Large intestine (tissue), 3 donors: ENCODE measurements at regions not wholly inside any gene's neighbourhood (a gene's known extent, or its start where the extent isn't known, plus 50 kb on each side); places are given as distances from the start of the nearest gene placed in this dataset.
"Not testable (repeated sequence)": the region's sequence is repeated elsewhere in the genome, so short reads cannot be mapped to it uniquely, and the experiment has no call there.

Experiments used
- DNase-seq, 2 donors: peaks; one replicate each; pipeline versions ENCODE4 v3.0.0 to v3.0.0-alpha.2; 2013
- H3K27ac ChIP-seq: one replicate; pipeline ENCODE4 v1.5.1; 2013; ENCODE audit warnings: low read length
- H3K27me3 ChIP-seq: 2 replicates; pipeline ENCODE4 v1.6.1; 2013; ENCODE audit warnings: low read length; ENCODE audit not compliant: control insufficient read depth, insufficient read depth
- H3K36me3 ChIP-seq: 2 replicates; pipeline ENCODE4 v1.6.1; 2013; ENCODE audit warnings: low read length; ENCODE audit not compliant: control insufficient read depth, insufficient read depth
- H3K4me1 ChIP-seq: one replicate; pipeline ENCODE4 v1.6.1; 2013; ENCODE audit warnings: low read length; ENCODE audit not compliant: control insufficient read depth, insufficient read depth
- H3K4me3 ChIP-seq: one replicate; pipeline ENCODE4 v1.5.1; 2013; ENCODE audit warnings: low read length
- H3K9me3 ChIP-seq: one replicate; pipeline ENCODE4 v1.6.1; 2013; ENCODE audit warnings: mild to moderate bottlenecking, low read depth, low read length, moderate library complexity; ENCODE audit not compliant: control insufficient read depth
- WGBS: methylation state at CpG from one replicate; pipeline ENCODE4 v1.1.5; 2013; ENCODE audit warnings: low lambda C conversion rate; ENCODE audit not compliant: insufficient coverage; 5-methylcytosine and 5-hydroxymethylcytosine counted together

GRCh38 chr1:120304341-120304740, 110.5 kb upstream of the NBPF8 start:
- not testable (repeated sequence) for H3K27me3 ChIP-seq, DNase-seq, H3K27ac ChIP-seq, H3K4me3 ChIP-seq, H3K4me1 ChIP-seq, H3K36me3 ChIP-seq, H3K9me3 ChIP-seq
- no CpG with 5 or more reads among the region's 2 CpGs for WGBS

GRCh38 chr1:120299433-120300057, 115.3 kb upstream of the NBPF8 start:
- not testable (repeated sequence) for H3K4me3 ChIP-seq, DNase-seq, H3K4me1 ChIP-seq, H3K9me3 ChIP-seq, H3K27me3 ChIP-seq, H3K27ac ChIP-seq, H3K36me3 ChIP-seq
- no CpG with 5 or more reads among the region's 4 CpGs for WGBS

GRCh38 chr1:120298487-120298886, 116.3 kb upstream of the NBPF8 start:
- H3K4me3 ChIP-seq, DNase-seq, H3K27me3 ChIP-seq, H3K4me1 ChIP-seq, H3K9me3 ChIP-seq, H3K27ac ChIP-seq, H3K36me3 ChIP-seq: not testable (repeated sequence)
- no CpG with 5 or more reads among the region's 3 CpGs for WGBS

- H3K27ac ChIP-seq, H3K9me3 ChIP-seq, DNase-seq, H3K4me1 ChIP-seq, H3K27me3 ChIP-seq, H3K36me3 ChIP-seq, H3K4me3 ChIP-seq: not testable (repeated sequence)
- no CpG with 5 or more reads among the region's 3 CpGs for WGBS
Measured at GRCh38 chr1:120297345-120297953, 117.4 kb upstream of the NBPF8 start.

DNA sequence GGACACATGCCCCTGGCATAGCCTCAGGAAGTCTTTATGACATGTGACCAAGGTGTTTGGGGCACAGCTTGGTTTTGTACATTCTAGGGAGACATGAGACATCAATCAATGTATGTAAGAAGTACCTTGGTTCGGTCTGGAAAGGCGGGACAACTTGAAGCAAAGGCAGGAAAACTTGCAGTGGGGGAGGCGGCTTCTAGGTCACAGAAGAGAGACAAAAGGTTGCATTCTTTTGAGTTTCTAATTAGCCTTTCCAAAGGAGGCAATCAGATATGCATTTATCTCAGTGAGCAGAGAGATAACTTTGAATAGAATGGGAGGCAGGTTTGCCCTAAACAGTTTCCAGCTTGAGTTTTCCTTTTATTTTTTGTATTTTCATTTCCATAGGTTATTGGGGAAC, 113.8 kb upstream of the SEC22B start:
- H3K36me3 ChIP-seq, H3K27ac ChIP-seq, H3K9me3 ChIP-seq, DNase-seq, H3K4me3 ChIP-seq, H3K4me1 ChIP-seq, H3K27me3 ChIP-seq: not testable (repeated sequence)
- WGBS: no CpG with 5 or more reads among the region's 3 CpGs

DNA sequence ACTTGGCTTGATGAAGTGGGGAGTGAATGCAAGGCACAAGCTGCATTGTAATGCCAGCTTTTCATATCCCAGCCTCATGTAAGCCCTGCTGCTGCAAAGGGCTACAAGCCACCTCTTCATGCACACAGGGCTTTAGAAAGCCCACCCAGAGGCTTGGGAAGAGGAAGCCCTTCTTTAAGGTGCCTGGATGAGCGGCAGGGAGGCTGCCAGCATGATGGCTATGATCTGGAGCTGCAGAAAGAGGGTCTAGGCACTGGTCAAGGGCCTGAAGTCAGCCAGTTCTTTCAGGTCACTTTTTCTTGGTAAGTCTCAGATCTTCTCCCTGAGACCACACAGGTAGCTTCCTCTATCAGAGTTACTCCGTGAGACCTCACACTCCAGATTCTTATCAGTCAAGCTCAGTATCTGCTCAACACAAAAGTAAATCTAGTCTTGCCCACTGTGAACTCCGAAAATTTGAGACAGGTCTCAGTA, 113.3 kb upstream of the SEC22B start:
- H3K36me3 ChIP-seq, DNase-seq, H3K9me3 ChIP-seq, H3K27ac ChIP-seq, H3K4me3 ChIP-seq, H3K4me1 ChIP-seq, H3K27me3 ChIP-seq: not testable (repeated sequence)
- no CpG with 5 or more reads among the region's 3 CpGs for WGBS

DNA sequence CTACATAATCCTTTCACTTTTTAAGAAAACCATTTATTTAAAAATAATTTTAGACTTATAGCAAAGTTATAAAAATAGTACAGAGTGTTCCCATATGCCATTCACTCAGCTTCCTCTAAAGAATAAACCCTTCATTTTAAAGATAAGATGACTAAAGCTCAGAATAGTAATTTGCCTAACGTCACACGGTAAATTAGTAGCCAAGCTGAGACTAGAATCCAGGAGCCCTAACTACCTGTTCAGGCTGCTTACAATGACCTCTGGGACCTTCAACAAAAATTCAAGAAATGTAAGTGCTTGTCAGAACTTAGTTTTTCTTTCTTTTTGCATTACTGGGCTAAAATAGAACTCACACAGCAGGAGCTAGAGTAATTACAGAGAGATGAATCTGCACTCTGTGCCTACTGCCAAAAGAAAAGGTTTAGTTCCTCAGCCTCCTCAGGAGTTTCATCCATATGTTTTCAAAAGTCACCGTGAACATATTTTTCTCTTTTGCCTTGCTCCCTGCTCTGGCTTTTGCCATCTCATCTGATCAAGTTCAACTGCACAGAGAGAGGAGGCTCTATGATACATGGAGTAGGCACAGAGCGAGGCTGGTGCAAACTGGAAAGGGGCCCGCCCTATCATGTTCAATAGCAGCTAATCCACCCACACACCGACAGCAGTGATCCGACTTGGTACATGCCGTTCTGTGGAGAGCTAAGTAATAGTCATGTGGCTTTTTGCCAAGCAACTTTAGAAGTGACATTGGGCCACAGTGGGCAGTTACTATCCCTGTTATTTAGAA, 112.7 kb upstream of the SEC22B start:
- not testable (repeated sequence) for H3K36me3 ChIP-seq, H3K27ac ChIP-seq, H3K27me3 ChIP-seq, H3K4me3 ChIP-seq, H3K9me3 ChIP-seq, H3K4me1 ChIP-seq, DNase-seq
- WGBS: no CpG with 5 or more reads among the region's 8 CpGs

- H3K27me3 ChIP-seq, DNase-seq, H3K36me3 ChIP-seq, H3K4me1 ChIP-seq, H3K9me3 ChIP-seq, H3K4me3 ChIP-seq, H3K27ac ChIP-seq: not testable (repeated sequence)
- WGBS: no CpG with 5 or more reads among the region's 6 CpGs
Measured at GRCh38 chr1:120288167-120288566, 111.8 kb upstream of the SEC22B start.

GRCh38 chr1:120282744-120283464, 106.6 kb upstream of the SEC22B start:
- H3K9me3 ChIP-seq, H3K27me3 ChIP-seq, H3K4me3 ChIP-seq, H3K36me3 ChIP-seq, DNase-seq, H3K4me1 ChIP-seq, H3K27ac ChIP-seq: not testable (repeated sequence)
- WGBS: no CpG with 5 or more reads among the region's 4 CpGs

DNA sequence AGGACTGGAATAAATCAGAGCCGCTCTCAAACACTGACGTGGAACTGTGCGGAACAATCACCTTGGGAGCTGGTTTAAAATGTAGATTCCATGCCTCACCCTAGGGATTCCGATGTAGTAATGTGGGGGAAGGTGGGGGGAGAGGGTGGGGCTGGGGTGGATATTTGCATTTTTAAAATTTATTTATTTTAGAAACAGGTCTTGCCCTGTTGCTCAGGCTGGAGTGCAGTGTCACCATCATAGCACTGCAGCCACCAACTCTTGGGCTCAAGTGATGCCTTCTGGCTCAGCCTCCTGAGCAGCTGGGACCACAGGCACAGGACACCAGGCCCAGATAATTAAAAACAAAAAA, 101.9 kb upstream of the SEC22B start:
- H3K9me3 ChIP-seq, H3K4me1 ChIP-seq, H3K4me3 ChIP-seq, DNase-seq, H3K27me3 ChIP-seq, H3K36me3 ChIP-seq, H3K27ac ChIP-seq: not testable (repeated sequence)
- no CpG with 5 or more reads among the region's 4 CpGs for WGBS
